Kidney epithelial cell (primary cell): ENCODE measurements at regions not wholly inside any gene's neighbourhood (a gene's known extent, or its start where the extent isn't known, plus 50 kb on each side); places are given as distances from the start of the nearest gene placed in this dataset.
"Not testable (repeated sequence)": the region's sequence is repeated elsewhere in the genome, so short reads cannot be mapped to it uniquely, and the experiment has no call there.

Experiments
- DNase-seq: peaks from one replicate; pipeline ENCODE4 v3.0.0-alpha.2; 2010; ENCODE audit warnings: low read depth
- H3K27me3 ChIP-seq: 2 replicates; pipeline ENCODE4 v1.6.0; 2011; ENCODE audit warnings: low read length; ENCODE audit not compliant: control insufficient read depth, insufficient read depth
- H3K36me3 ChIP-seq: 2 replicates; pipeline ENCODE4 v1.5.1; 2011; ENCODE audit warnings: low read length; ENCODE audit not compliant: control insufficient read depth, insufficient read depth
- H3K4me3 ChIP-seq: 2 replicates; pipeline ENCODE4 v1.5.1; 2011; ENCODE audit warnings: low read depth, mild to moderate bottlenecking, control low read depth, low read length
- TF ChIP-seq, protein P1 (sequence below): IDR thresholded peaks from 2 replicates; pipeline ENCODE4 v1.5.1; 2011; ENCODE audit warnings: mild to moderate bottlenecking, moderate library complexity, low read length, control low read depth, inconsistent platforms; ENCODE audit not compliant: insufficient read depth, poor library complexity, severe bottlenecking

DNA sequence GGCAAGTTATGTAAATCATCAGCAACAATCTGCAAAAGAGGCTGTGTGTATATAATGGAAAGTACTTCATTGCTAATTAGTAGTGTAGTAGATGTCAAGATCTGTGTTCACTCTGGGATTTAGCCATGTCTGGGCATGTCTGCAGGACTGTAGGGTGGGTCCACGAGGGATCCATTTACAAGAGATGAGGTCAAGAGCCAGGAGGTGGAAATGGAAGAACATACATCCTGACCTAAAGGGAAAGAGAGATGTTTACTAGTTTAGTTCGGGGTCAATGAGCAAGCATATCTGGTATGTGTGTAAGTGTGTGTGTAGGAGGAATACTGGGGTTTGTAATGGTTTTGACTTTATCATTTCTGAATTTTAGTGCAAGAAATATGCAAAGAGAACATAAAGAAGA lies 171.5 kb upstream of the NANOGP8 start:
- Histone ChIP-seq H3K27me3 (no peaks in the 10 kb centered on the region), H3K4me3 (no peak overlapping the region), H3K36me3 (no peaks in the 10 kb centered on the region)
- TF ChIP-seq, protein P1, sequence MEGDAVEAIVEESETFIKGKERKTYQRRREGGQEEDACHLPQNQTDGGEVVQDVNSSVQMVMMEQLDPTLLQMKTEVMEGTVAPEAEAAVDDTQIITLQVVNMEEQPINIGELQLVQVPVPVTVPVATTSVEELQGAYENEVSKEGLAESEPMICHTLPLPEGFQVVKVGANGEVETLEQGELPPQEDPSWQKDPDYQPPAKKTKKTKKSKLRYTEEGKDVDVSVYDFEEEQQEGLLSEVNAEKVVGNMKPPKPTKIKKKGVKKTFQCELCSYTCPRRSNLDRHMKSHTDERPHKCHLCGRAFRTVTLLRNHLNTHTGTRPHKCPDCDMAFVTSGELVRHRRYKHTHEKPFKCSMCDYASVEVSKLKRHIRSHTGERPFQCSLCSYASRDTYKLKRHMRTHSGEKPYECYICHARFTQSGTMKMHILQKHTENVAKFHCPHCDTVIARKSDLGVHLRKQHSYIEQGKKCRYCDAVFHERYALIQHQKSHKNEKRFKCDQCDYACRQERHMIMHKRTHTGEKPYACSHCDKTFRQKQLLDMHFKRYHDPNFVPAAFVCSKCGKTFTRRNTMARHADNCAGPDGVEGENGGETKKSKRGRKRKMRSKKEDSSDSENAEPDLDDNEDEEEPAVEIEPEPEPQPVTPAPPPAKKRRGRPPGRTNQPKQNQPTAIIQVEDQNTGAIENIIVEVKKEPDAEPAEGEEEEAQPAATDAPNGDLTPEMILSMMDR = no peak
- no peak for DNase-seq

DNA sequence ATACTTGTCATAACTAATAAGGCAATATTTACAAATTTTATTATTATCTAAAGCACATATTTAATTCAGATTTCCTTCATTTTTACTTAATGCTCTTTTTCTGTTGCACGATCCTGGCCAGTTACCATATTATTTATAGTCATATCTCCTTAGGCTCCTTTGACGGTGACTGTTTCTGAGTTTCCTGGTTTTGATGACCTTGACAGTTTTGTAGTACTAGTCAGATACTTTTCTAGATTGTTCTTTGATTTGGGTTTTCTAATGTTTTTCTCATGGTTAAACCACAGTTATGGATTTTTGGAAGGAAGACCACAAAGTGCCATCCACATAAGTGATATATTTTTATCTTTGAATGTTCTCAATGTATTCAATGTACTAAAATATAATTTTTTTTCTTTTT lies 171.0 kb upstream of the NANOGP8 start:
- no peaks in the 10 kb centered on the region for H3K36me3 ChIP-seq
- no peak overlapping the region for H3K4me3 ChIP-seq
- no peak for DNase-seq
- no peaks in the 10 kb centered on the region for H3K27me3 ChIP-seq
- TF ChIP-seq, protein P1 = no peak

DNA sequence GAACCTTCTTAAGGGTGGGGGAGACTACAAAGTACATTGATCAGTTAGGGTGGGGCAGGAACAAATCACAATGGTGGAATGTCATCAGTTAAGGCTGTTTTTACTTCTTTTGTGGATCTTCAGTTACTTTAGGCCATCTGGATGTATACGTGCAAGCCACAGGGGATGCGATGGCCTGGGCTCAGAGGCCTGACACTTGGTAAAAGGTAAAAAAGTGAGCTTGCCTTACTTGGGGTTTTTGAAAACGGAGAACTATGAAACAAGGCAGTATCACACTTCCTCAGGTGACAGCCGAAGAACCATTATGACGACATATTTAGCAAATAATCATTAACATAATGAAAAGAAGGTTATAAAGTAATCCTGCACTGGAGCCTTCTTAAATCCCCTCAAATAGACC lies 169.8 kb upstream of the NANOGP8 start:
- H3K4me3 ChIP-seq, DNase-seq, H3K27me3 ChIP-seq, H3K36me3 ChIP-seq: not testable (repeated sequence)

DNA sequence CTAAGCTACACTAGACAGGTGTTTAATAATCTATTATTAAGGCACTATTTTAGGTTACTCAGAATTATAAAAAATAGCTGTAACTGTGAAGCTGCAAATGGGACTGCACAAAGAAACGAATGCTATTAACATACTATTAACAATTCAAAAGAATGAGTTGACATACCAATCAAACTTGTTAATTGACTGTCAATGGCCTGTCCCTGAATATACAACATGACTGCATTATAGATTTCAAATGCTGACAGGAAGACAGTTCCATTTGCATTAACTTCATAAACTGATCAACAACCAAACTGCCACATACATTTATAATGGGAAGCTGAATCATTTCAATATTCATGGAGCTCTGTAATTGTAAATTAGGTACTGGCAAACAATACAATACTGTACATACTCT lies 169.0 kb upstream of the NANOGP8 start:
- H3K27me3 ChIP-seq = no peaks in the 10 kb centered on the region
- TF ChIP-seq, protein P1 = no peak

DNA sequence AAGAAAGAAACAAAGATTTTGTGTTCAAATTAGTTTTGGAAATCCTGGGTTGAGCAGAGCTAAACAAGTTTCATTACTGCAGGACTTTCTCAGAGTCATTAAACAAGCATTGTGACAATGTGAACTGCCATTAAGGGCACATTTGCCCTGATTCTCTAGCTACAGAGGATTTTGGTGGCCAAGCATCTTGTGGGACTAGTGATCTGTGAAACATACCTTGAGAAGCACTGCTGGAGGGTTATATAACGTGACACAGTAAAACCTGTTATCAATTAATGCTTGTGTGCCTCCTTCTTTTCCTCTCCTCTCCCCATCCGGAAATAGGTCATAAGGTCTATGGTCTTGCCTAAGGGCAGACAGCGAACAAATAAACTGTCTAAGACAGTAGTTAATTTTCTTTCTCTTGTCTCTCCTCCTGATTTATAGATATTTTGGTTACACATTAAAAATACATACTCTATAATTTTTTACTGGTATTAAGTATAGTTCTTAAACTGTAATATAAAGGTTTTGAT lies 167.3 kb upstream of the NANOGP8 start:
- DNase-seq = no peak
- TF ChIP-seq, protein P1 = no peak
- H3K36me3 ChIP-seq = no peaks in the 10 kb centered on the region
- no peaks in the 10 kb centered on the region for H3K27me3 ChIP-seq
- no peak overlapping the region for H3K4me3 ChIP-seq

More for the DNA sequence above, 169.0 kb upstream of the NANOGP8 start:
- no peak for DNase-seq
- Histone ChIP-seq H3K4me3 (no peak overlapping the region), H3K36me3 (no peaks in the 10 kb centered on the region)

DNA sequence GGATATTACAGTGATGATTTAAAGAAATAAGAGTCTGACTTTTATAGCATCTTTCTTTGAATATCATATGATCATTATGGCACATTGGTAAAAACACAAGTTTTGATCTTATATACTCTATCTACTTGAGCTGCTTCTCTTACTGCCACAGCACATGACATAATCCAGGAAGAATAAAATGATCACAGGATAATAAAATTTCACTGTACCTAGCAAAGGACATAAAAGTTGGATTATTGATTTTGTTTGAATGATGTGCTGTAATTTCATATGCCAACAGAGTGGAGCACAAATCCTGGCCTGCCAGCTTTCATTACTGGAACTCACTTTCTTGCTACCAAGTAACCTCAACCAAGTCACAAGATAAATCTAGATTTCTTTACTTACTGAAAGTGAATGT lies 162.1 kb upstream of the NANOGP8 start:
- Histone ChIP-seq H3K27me3 (no peaks in the 10 kb centered on the region), H3K36me3 (no peaks in the 10 kb centered on the region), H3K4me3 (no peak overlapping the region)
- no peak for DNase-seq
- TF ChIP-seq, protein P1 = no peak
